Stimulated activated CD4-positive, alpha-beta T cell treated with anti-CD3 and anti-CD28 coated beads, Interleukin-1b, Interleukin-23, amount 100 ng/mL, for 24 hours (primary cell): ENCODE measurements at regions not wholly inside any gene's neighbourhood (a gene's known extent, or its start where the extent isn't known, plus 50 kb on each side); places are given as distances from the start of the nearest gene placed in this dataset.

Experiments
- DNase-seq, 4 experiments: peaks; one replicate each; pipeline ENCODE4 v3.0.0-alpha.2; 2020; ENCODE audit warnings: low read depth in 4 of 4, low spot score in 1 of 4

- no peak for DNase-seq
These were observed 61.1 kb upstream of the PPP2R5A start for GRCh38 chr1:212224102-212224501.

- no peak for DNase-seq
These were observed 59.8 kb upstream of the PPP2R5A start for GRCh38 chr1:212225416-212225815.

- no peak for DNase-seq
These were observed 59.3 kb upstream of the PPP2R5A start for GRCh38 chr1:212225871-212226302.

- DNase-seq: no peak
These were observed 58.7 kb upstream of the PPP2R5A start for GRCh38 chr1:212226467-212226866.

GRCh38 chr1:212228076-212228475 is 57.1 kb upstream of the PPP2R5A start:
- DNase-seq: no peak

- no peak for DNase-seq
These were observed 56.6 kb upstream of the PPP2R5A start for GRCh38 chr1:212228591-212229119.

- no peak for DNase-seq
These were observed 55.6 kb upstream of the PPP2R5A start for GRCh38 chr1:212229654-212230053.

- DNase-seq: no peak
These were observed 54.9 kb upstream of the PPP2R5A start for GRCh38 chr1:212230329-212230728.

- DNase-seq: no peak
These were observed 53.8 kb upstream of the PPP2R5A start for GRCh38 chr1:212231372-212231771.

- no peak for DNase-seq
These were observed 53.1 kb upstream of the PPP2R5A start for GRCh38 chr1:212232090-212232489.

GRCh38 chr1:212233321-212233720 is 51.9 kb upstream of the PPP2R5A start:
- DNase-seq: no peak

- no peak for DNase-seq
These were observed 50.5 kb upstream of the PPP2R5A start for GRCh38 chr1:212234431-212235395.
